ENCODE measurements at regions not wholly inside any gene's neighbourhood (a gene's known extent, or its start where the extent isn't known, plus 50 kb on each side); places are given as distances from the start of the nearest gene placed in this dataset.

GRCh38 chr16:86046026-86046425, 147.1 kb downstream of the IRF8 start:
- TF ChIP-seq CEBPB (IDR thresholded peaks at IDR 0.05) (no peak), TAF1 (IDR thresholded peaks at IDR 0.05; ENCODE audit: low read depth) (no peak), RAD21 (IDR thresholded peaks at IDR 0.05; ENCODE audit: low read depth) (no peak), EGR1 (IDR thresholded peaks at IDR 0.05) (no peak), REST (IDR thresholded peaks at IDR 0.05; ENCODE audit: low read depth) (no peak), EP300 (IDR thresholded peaks at IDR 0.05; ENCODE audit: borderline replicate concordance) (no peak)

DNA sequence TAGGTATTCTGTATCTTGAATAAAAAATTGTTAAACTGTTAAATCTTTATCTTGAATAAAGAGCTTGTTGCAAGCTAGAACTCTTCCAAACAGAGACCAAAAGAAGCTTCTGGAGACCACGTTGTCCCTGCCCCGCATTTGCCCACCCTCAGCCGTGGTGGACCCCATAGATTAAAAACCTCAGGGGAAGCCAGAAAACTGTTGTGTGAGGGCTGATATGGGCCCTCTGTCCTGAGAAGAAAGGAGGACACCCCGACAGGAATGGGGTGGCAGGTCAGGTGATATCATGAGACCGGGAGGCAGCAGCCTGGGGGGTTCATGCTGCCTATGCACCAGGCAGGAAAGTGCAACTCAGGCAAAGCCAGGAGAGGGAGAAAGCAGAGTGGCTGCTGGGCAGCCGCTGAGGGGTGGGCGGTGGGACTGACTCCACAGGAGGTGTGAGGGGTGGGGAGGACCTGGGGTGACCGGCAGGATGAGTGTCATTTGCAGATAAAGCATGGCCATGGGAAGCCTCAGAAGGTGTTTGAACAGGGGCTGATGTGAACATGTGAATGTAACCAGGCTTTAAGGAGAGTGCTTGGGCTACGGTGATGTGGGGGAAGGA, 147.8 kb downstream of the IRF8 start:
- TF ChIP-seq EP300 (IDR thresholded peaks at IDR 0.05; ENCODE audit: borderline replicate concordance) (no peak), CREB1 (IDR thresholded peaks at IDR 0.05; ENCODE audit: low read depth) (no peak), YY1 (IDR thresholded peaks at IDR 0.05; ENCODE audit: low read depth) (no peak), TCF12 (IDR thresholded peaks at IDR 0.05; ENCODE audit: low read depth) (no peak), EGR1 (IDR thresholded peaks at IDR 0.05) (no peak), NFIC (IDR thresholded peaks at IDR 0.05) (no peak), TEAD4 (IDR thresholded peaks at IDR 0.05) (no peak), TAF1 (IDR thresholded peaks at IDR 0.05; ENCODE audit: low read depth) (no peak), ZBTB7A (IDR thresholded peaks at IDR 0.05; ENCODE audit: low read depth) (no peak), REST (IDR thresholded peaks at IDR 0.05; ENCODE audit: low read depth) (no peak), MAX (IDR thresholded peaks at IDR 0.05) (no peak), RAD21 (IDR thresholded peaks at IDR 0.05; ENCODE audit: low read depth) (no peak), CEBPB (IDR thresholded peaks at IDR 0.05) (no peak), FOXM1 (IDR thresholded peaks at IDR 0.05; ENCODE audit: borderline replicate concordance, low read depth) (no peak)
- TF ChIP-seq, protein P1, sequence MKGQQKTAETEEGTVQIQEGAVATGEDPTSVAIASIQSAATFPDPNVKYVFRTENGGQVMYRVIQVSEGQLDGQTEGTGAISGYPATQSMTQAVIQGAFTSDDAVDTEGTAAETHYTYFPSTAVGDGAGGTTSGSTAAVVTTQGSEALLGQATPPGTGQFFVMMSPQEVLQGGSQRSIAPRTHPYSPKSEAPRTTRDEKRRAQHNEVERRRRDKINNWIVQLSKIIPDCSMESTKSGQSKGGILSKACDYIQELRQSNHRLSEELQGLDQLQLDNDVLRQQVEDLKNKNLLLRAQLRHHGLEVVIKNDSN (IDR thresholded peaks at IDR 0.05), result no peak

DNA sequence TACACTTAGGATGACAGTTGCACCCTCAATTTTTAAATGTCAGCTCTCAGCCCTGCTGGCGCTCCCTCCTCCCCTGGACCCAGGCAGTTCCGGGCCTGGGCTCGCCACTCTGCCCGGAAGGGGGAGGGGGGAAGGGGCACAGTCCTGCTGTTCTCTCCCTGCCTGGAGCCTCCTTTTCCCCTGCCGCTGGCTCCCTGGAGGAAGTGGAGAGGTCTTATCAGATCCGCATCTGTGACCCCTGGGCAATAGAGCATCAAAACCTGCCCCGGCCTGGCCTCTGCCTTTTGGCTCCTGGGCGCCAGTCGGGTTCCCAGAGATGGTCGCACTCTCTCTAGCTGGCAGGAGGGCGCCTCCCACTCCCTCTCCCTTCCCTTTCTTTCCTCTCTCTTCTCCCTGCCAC, 149.3 kb downstream of the IRF8 start:
- TF ChIP-seq CEBPB (IDR thresholded peaks at IDR 0.05) (no peak), TCF12 (IDR thresholded peaks at IDR 0.05; ENCODE audit: low read depth) (no peak), REST (IDR thresholded peaks at IDR 0.05; ENCODE audit: low read depth) (no peak), TEAD4 (IDR thresholded peaks at IDR 0.05) (no peak), TAF1 (IDR thresholded peaks at IDR 0.05; ENCODE audit: low read depth) (no peak), EGR1 (IDR thresholded peaks at IDR 0.05) (no peak), NFIC (IDR thresholded peaks at IDR 0.05) (no peak), FOXM1 (IDR thresholded peaks at IDR 0.05; ENCODE audit: borderline replicate concordance, low read depth) (no peak), CREB1 (IDR thresholded peaks at IDR 0.05; ENCODE audit: low read depth) (no peak), EP300 (IDR thresholded peaks at IDR 0.05; ENCODE audit: borderline replicate concordance) (no peak), YY1 (IDR thresholded peaks at IDR 0.05; ENCODE audit: low read depth) (no peak), MAX (IDR thresholded peaks at IDR 0.05) (no peak), ZBTB7A (IDR thresholded peaks at IDR 0.05; ENCODE audit: low read depth) (no peak)
- TF ChIP-seq, protein P1 (IDR thresholded peaks at IDR 0.05), result no peak

DNA sequence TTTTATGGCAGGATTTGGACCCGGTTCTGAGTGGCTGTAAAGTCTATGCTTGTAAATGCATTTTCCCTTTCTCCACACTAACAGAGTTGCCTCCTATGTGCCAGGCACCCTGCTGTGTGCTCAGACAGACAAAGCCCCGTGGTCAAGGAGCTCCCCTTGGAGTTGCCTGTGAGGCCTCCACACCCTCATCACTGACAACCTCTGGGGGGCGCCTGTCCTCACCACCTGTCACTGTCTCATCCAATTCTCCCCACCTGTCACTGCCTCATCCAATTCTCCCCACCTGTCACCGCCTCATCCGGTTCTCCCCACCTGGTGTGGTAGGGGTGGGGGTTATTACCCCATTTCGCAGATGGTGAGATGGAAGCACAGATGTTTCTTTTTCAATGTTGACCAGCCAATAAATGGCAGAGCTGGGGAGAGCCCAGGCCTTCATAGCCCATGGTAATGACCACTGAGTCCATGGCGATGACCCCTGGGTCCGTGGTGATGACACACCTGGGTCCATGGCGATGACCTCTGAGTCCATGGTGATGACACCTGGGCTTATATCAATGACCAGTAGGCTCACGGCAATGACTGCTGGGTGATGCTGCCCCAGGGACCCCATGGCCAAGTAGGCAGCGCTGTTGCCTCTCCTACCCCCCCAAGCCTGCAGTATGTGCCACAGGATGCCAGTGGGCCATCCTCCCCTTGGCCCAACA, 150.1 kb downstream of the IRF8 start:
- TF ChIP-seq EP300 (IDR thresholded peaks at IDR 0.05; ENCODE audit: borderline replicate concordance) (no peak), TAF1 (IDR thresholded peaks at IDR 0.05; ENCODE audit: low read depth) (no peak), TCF12 (IDR thresholded peaks at IDR 0.05; ENCODE audit: low read depth) (no peak), REST (IDR thresholded peaks at IDR 0.05; ENCODE audit: low read depth) (no peak), EGR1 (IDR thresholded peaks at IDR 0.05) (no peak), MAX (IDR thresholded peaks at IDR 0.05) (no peak), CREB1 (IDR thresholded peaks at IDR 0.05; ENCODE audit: low read depth) (no peak), NFIC (IDR thresholded peaks at IDR 0.05) (no peak), ZBTB7A (IDR thresholded peaks at IDR 0.05; ENCODE audit: low read depth) (no peak), CEBPB (IDR thresholded peaks at IDR 0.05) (no peak), FOXM1 (IDR thresholded peaks at IDR 0.05; ENCODE audit: borderline replicate concordance, low read depth) (no peak), TEAD4 (IDR thresholded peaks at IDR 0.05) (no peak), YY1 (IDR thresholded peaks at IDR 0.05; ENCODE audit: low read depth) (no peak), RAD21 (IDR thresholded peaks at IDR 0.05; ENCODE audit: low read depth) (no peak)
- TF ChIP-seq, protein P1 (IDR thresholded peaks at IDR 0.05), result no peak

All from Ishikawa (cell line).